ENCODE measurements at regions not wholly inside any gene's neighbourhood (a gene's known extent, or its start where the extent isn't known, plus 50 kb on each side); places are given as distances from the start of the nearest gene placed in this dataset.
"Not testable (repeated sequence)": the region's sequence is repeated elsewhere in the genome, so short reads cannot be mapped to it uniquely, and the experiment has no call there.

- DNase-seq: no peak
Measured at GRCh38 chr6:158920311-158920905, 79.6 kb downstream of the RSPH3 start.

GRCh38 chr6:158919865-158920264, 80.1 kb downstream of the RSPH3 start:
- DNase-seq: no peak

- DNase-seq: no peak
Measured at GRCh38 chr6:158916617-158917016, 83.4 kb downstream of the RSPH3 start.

GRCh38 chr6:158914923-158915322, 85.1 kb downstream of the RSPH3 start:
- no peak for DNase-seq

DNA sequence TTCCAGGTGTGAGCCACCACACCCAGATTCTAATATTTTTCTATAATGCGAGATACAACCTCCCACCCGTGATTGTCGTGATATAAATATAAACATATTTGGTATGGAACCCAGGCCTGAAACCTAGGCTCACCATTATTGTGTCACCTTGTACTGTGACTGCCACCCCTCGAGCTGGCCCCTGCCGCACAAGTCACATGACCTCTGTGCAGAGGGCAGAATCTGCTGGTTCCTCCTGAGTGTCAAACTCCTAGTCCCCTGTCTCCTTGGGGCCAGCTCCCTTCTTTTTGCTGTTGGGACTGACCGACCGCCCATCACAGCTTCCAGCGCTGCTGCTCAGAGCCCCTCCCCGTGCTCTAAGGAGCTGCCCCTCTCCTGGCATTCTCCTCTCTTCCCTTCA, 86.4 kb downstream of the RSPH3 start:
- DNase-seq: no peak

GRCh38 chr6:158912655-158913054, 87.3 kb downstream of the RSPH3 start:
- DNase-seq: no peak

DNA sequence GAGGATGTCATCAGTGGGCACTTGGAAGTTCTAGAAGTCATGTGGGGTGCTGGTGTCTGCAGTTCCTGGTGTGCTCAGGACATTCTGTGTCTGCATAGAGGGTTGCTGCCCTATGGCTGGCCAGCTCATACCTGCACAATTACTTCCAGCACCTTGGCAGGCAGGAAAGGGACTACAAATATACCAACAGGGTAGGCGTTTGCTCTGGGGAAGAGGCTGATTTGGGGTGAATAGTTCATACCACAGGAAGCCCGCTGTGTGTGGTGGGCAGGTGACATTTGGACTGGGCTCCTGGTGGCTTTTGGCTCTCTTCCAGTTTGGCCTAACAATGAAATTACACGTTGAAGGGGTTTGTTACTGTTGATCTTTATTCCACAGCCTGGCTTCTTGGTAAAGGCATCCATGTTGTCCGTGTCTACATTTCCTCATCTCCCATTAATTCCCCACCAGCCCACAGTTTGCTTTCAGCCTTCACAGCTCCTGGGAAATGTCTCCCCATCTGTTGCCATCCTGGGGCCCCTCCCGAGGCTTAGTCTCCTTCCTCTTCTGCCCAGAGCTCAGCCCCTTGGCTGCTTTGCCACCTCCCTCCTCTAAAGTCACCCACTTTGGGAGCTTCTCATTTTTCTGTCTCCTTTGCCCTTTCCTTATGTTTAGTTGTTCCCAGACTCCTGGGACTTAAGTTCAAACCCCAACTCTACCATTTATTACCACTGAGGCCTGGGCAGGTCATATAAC, 88.1 kb downstream of the RSPH3 start:
- no peak for DNase-seq

- DNase-seq: no peak
Measured at GRCh38 chr6:158910484-158911440, 89.2 kb downstream of the RSPH3 start.

- DNase-seq: no peak
Measured at GRCh38 chr6:158909938-158910337, 90.1 kb downstream of the RSPH3 start.

GRCh38 chr6:158908606-158909005, 89.4 kb upstream of the EZR start:
- no peak for DNase-seq

GRCh38 chr6:158907931-158908330, 88.8 kb upstream of the EZR start:
- no peak for DNase-seq

- no peak for DNase-seq
Measured at GRCh38 chr6:158906926-158907325, 87.8 kb upstream of the EZR start.

DNA sequence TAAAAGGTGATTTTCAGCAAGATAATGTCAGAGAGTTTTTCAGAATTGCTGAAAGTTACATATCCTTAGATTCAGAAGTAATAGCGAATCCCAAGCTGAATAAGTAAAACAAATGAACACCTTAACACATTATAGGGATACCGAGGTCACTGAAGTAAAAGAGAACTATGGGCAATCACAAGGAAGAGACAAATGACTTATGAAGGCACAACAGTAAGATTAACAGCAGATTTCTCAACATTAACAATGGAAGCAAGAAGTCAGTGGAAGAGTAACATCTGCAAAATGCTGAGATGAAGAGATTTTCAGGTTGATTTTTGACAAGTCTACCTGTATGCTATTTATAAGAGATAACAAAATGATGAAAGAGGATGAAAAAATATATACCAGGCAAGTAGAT, 86.1 kb upstream of the EZR start:
- peak; percentile 29 for DNase-seq

GRCh38 chr6:158903801-158904200, 84.6 kb upstream of the EZR start:
- no peak for DNase-seq

GRCh38 chr6:158900663-158901312, 81.6 kb upstream of the EZR start:
- DNase-seq: no peak

- DNase-seq: no peak
Measured at GRCh38 chr6:158897236-158897635, 78.1 kb upstream of the EZR start.

DNA sequence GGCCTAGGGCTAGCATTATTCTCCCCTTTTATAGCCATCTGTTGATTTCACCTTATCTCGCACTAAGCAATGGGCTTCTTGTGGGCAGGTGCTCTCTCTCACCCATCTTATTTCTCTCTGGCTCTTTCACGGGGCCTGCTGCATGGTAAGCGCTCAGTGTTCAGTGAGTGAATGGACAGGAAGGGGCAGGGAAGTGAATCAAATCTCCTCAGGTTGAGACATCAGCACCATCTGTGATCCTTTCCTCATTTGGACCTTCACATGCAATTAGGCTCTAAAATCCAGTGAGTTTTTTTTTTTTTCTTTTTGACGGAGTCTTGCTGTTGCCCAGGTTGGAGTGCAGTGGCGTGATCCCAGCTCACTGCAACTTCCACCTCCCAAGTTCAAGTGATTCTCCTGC, 76.5 kb upstream of the EZR start:
- DNase-seq: no peak

DNA sequence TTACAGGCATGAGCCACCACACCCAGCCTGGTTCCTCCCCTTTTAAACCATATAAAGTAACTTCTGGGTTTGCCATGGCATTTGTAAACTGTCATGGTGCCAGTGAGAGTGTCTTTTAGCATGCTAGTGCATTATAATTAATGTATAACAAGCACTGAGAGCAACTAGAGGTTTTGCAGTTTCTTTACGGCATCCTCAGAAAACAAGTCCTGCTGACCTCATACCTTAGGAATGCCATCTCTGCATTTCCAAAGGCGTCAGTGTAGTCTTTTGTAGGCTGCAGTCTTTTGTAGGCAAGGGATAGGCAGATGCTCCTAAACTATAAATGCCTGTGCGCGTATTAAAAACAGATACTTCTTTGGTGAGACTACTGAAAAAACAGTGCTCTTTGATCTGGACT, 75.0 kb upstream of the EZR start:
- no peak for DNase-seq

GRCh38 chr6:158892266-158892665, 73.1 kb upstream of the EZR start:
- no peak for DNase-seq

DNA sequence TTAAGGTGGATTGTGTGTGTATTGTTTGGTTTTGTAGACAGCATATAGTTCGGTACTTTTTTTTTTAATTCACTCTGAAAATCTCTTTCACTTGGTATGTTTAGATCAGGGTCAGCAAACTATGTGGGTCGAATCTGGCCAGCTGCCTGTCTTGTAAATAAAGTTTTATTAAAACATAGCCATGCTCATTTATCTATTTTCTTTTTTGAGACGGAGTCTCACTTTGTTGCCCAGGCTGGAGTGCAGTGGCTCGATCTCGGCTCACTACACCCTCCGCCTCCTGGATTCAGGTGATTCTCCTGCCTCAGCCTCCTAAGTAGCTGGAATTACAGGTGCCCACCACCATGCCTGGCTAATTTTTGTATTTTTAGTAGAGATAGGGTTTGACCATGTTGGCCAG, 72.4 kb upstream of the EZR start:
- not testable (repeated sequence) for DNase-seq

DNA sequence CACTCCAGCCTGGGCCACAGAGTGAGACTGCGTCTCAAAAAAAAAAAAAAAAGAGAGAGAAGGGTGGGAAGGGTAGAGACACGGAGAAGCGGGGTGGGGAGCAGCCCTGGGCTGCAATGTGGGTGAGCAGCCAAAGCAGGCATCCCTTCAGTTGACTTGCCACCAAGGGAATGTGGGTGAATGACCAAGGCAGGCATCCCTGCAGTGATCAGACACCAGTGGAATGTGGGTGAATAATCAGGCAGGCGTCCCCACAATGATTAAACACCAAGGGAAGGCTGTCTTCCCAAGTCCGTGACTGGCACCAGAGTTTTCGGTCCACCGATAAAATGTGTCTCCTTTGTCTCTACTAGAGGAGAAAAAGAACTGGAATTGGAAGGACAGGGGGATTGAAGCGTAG, 69.0 kb upstream of the EZR start:
- DNase-seq: not testable (repeated sequence)

- DNase-seq: not testable (repeated sequence)
Measured at GRCh38 chr6:158886346-158886977, 67.3 kb upstream of the EZR start.

GRCh38 chr6:158881884-158882283, 62.7 kb upstream of the EZR start:
- DNase-seq: not testable (repeated sequence)

All from NCI-H1105 treated with DMSO at 0.1 percent for 48 hours (cell line).